OCI-LY3 (cell line): ENCODE measurements at regions not wholly inside any gene's neighbourhood (a gene's known extent, or its start where the extent isn't known, plus 50 kb on each side); places are given as distances from the start of the nearest gene placed in this dataset.

Experiments
- H2AFZ ChIP-seq: fragments of 200-600, 300-600 bp; shearing (Covaris generic); 2 replicates; pipeline ENCODE4 v1.6.0; 2014; ENCODE audit warnings: antibody characterized with exemption, low read depth, low read length
- H3K27ac ChIP-seq: fragments of 200-600, 300-600 bp; sonication (generic); 2 replicates; pipeline ENCODE4 v1.5.1; 2014; ENCODE audit warnings: mild to moderate bottlenecking, low read length, moderate library complexity, mixed read lengths
- H3K27me3 ChIP-seq: fragments of 200-600, 300-600 bp; sonication (generic); 2 replicates; pipeline ENCODE4 v1.6.1; 2014; ENCODE audit warnings: low read depth, low read length, mixed read lengths
- H3K36me3 ChIP-seq: fragments of 200-600, 300-600 bp; sonication (generic); replicated peaks from 2 replicates; pipeline ENCODE3; 2014; ENCODE audit warnings: low read depth, low read length, mixed read lengths
- H3K4me1 ChIP-seq: fragments of 300-600, 200-600 bp; sonication (generic); 2 replicates; pipeline ENCODE4 v1.6.1; 2014; ENCODE audit warnings: low read length, mixed read lengths
- H3K4me2 ChIP-seq: fragments of 200-600, 300-600 bp; sonication (generic); 2 replicates; pipeline ENCODE4 v1.6.1; 2014; ENCODE audit warnings: low read length, mixed read lengths
- H3K4me3 ChIP-seq: fragments of 300-600, 200-600 bp; sonication (generic); 2 replicates; pipeline ENCODE4 v1.5.1; 2014; ENCODE audit warnings: antibody characterized with exemption, mild to moderate bottlenecking, low read length, moderate library complexity
- H3K79me2 ChIP-seq: fragments of 300-600, 200-600 bp; shearing (Covaris generic); 2 replicates; pipeline ENCODE4 v1.6.1; 2014; ENCODE audit warnings: mild to moderate bottlenecking, low read length, mixed read lengths
- H3K9ac ChIP-seq: fragments of 300-600, 200-600 bp; shearing (Covaris generic); 2 replicates; pipeline ENCODE4 v1.6.0; 2014; ENCODE audit warnings: mild to moderate bottlenecking, low read length, moderate library complexity
- H3K9me3 ChIP-seq: fragments of 200-600, 300-600 bp; shearing (Covaris generic); 2 replicates; pipeline ENCODE4 v1.6.1; 2014; ENCODE audit warnings: low read length, mixed read lengths; ENCODE audit not compliant: insufficient read depth
- H4K20me1 ChIP-seq: fragments of 200-600, 300-600 bp; sonication (generic); 2 replicates; pipeline ENCODE4 v1.6.1; 2016; ENCODE audit warnings: low read length, mixed read lengths; ENCODE audit not compliant: insufficient read depth
- EZH2phosphoT487 ChIP-seq: fragments of 200-600 bp; shearing (Covaris generic); IDR thresholded peaks from 2 replicates; pipeline ENCODE4 v1.6.1; 2018; ENCODE audit warnings: antibody characterized with exemption, mixed run types, low read depth
- TF ChIP-seq, protein P1 (sequence below): fragments of 200-600, 300-600 bp; sonication (generic); IDR thresholded peaks from 2 replicates; pipeline ENCODE4 v1.5.1; 2014; ENCODE audit warnings: antibody characterized with exemption, low read length, low read depth

GRCh38 chr15:100780208-100780800 is 99.3 kb upstream of the ALDH1A3 start:
- Histone ChIP-seq H3K27me3 (peaks cover 10% of the 10 kb centered on the region), H3K27ac (no peak overlapping the region), H3K4me3 (no peak overlapping the region), H3K9ac (no peak overlapping the region), H4K20me1 (no peaks in the 10 kb centered on the region), H2AFZ (no peak overlapping the region), H3K36me3 (no peaks in the 10 kb centered on the region), H3K9me3 (no peaks in the 10 kb centered on the region), H3K4me1 (no peaks in the 10 kb centered on the region), H3K79me2 (no peaks in the 10 kb centered on the region), H3K4me2 (no peak overlapping the region)
- TF ChIP-seq, protein P1, sequence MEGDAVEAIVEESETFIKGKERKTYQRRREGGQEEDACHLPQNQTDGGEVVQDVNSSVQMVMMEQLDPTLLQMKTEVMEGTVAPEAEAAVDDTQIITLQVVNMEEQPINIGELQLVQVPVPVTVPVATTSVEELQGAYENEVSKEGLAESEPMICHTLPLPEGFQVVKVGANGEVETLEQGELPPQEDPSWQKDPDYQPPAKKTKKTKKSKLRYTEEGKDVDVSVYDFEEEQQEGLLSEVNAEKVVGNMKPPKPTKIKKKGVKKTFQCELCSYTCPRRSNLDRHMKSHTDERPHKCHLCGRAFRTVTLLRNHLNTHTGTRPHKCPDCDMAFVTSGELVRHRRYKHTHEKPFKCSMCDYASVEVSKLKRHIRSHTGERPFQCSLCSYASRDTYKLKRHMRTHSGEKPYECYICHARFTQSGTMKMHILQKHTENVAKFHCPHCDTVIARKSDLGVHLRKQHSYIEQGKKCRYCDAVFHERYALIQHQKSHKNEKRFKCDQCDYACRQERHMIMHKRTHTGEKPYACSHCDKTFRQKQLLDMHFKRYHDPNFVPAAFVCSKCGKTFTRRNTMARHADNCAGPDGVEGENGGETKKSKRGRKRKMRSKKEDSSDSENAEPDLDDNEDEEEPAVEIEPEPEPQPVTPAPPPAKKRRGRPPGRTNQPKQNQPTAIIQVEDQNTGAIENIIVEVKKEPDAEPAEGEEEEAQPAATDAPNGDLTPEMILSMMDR: no peak
- TF ChIP-seq EZH2phosphoT487: no peak

- no peak overlapping the region for H2AFZ ChIP-seq
- H3K4me1 ChIP-seq: peaks cover 6% of the 10 kb centered on the region; the same call in 1 of the 2 replicates
- no peak overlapping the region for H3K27ac ChIP-seq
- H3K9ac ChIP-seq: no peak overlapping the region
- no peak for TF ChIP-seq EZH2phosphoT487
- TF ChIP-seq, protein P1: no peak
- no peaks in the 10 kb centered on the region for H3K36me3 ChIP-seq
- no peak overlapping the region for H3K4me3 ChIP-seq
- H4K20me1 ChIP-seq: no peaks in the 10 kb centered on the region
- H3K79me2 ChIP-seq: no peaks in the 10 kb centered on the region
- H3K4me2 ChIP-seq: no peak overlapping the region
- H3K27me3 ChIP-seq: peaks cover 10% of the 10 kb centered on the region
- H3K9me3 ChIP-seq: no peaks in the 10 kb centered on the region
Measured at GRCh38 chr15:100781061-100781960, 98.3 kb upstream of the ALDH1A3 start.

DNA sequence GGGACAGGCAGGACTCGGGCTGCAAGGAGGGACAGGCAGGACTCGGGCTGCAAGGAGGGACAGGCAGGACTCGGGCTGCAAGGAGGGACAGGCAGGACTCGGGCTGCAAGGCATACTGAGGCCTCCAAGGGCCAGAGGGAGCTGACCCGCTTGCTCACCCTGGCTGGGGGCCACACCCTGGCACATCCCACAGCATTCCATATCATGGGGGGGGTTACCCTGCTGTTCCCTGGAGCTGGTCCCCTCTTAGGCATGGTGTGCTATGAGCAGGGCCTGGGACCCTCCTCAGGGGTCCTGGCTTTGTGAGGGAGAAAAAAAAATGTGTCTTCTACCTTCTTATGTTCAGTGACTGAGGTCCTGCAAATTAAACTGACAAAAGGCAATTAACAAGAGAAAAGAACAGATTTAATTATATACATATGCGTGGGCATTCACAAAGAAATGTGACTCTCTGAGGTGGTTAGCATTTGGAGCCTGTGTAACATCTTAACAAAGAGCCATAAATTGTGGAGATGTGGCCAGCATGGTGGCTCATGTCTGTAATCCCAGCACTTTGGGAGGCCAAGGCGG is 97.6 kb upstream of the ALDH1A3 start:
- Histone ChIP-seq H3K4me1 (peaks cover 6% of the 10 kb centered on the region; the same call in 1 of the 2 replicates), H3K27ac (no peak overlapping the region), H3K4me3 (no peak overlapping the region), H3K9ac (no peak overlapping the region), H4K20me1 (no peaks in the 10 kb centered on the region), H3K9me3 (no peaks in the 10 kb centered on the region), H3K27me3 (peaks cover 10% of the 10 kb centered on the region), H2AFZ (no peak overlapping the region), H3K4me2 (no peak overlapping the region), H3K79me2 (no peaks in the 10 kb centered on the region), H3K36me3 (no peaks in the 10 kb centered on the region)
- TF ChIP-seq, protein P1: no peak
- no peak for TF ChIP-seq EZH2phosphoT487

DNA sequence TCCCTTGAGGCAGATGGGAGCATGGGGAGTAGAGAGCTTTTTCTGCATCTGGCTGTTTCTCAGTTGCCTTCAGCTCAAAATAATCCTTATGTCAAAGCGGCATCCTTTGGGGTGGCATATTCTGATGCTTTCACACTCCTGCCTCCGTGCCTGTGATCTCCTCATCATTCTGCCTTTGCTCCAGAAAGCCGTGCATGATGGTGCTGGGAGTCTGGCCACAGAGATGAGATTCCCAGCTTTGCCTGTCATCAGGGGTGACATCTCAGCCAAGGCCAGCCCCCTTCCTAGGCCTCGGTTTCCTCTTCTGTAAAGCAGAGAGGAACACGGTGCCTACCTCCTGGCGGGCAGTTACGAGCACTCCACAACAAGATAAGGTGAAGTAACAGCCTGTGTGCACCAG is 96.3 kb upstream of the ALDH1A3 start:
- no peak for TF ChIP-seq EZH2phosphoT487
- TF ChIP-seq, protein P1: no peak
- Histone ChIP-seq H3K36me3 (no peaks in the 10 kb centered on the region), H3K4me3 (no peak overlapping the region), H3K4me1 (peaks cover 6% of the 10 kb centered on the region; the same call in 1 of the 2 replicates), H2AFZ (no peak overlapping the region), H3K79me2 (no peaks in the 10 kb centered on the region), H3K27me3 (peaks cover 10% of the 10 kb centered on the region), H3K9me3 (no peaks in the 10 kb centered on the region), H3K9ac (no peak overlapping the region), H3K4me2 (no peak overlapping the region), H4K20me1 (no peaks in the 10 kb centered on the region), H3K27ac (no peak overlapping the region)
